ENCODE measurements at regions not wholly inside any gene's neighbourhood (a gene's known extent, or its start where the extent isn't known, plus 50 kb on each side); places are given as distances from the start of the nearest gene placed in this dataset.

DNA sequence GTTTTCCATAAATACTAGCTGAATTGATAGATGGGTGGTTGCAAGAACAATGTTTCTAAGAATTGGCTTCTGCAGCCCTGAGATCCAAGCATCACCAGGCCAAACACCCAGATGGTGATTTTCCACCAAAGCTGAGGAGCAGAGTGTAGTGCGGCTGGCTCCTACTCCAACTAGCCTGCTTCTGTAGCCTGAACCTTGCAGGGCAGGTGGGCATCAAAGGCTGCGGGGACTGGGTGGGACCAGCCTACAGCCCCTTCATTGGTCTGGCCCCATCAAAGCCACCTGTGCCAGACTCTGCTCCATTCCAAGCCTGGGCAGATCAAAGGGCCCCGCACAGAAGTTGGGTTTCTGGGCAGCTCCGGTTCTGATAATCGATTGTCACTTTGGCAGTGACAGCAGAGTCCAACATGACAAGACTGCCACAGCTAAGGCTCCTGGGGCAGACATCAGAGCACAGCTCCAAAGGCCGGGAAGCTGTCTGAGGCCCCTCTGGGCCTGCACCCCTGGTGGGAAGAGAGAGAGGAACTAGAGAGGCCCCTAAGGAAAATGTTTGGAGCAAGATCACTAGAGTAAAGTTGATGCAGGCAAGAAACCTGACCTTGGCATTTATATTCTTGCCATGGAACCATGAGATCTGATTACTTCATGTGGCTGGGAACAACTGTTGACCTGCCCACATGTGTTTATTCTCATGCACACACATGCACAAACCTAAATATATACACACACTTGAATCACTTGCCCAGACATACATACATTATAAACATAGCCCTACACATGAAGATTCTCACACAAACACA, 582.9 kb downstream of the INSC start:
- CTCF ChIA-PET: interaction anchor here (0.8 kb wide), 1 partner anchor 14 kb away, joined by 3 read pairs; no protein-coding TSS in a partner anchor
- no peak for TF ChIP-seq CTCF (IDR thresholded peaks at IDR 0.05; ENCODE audit: control extremely low read depth, extremely low read depth, low read depth, missing control alignments)
- DNase-seq (ENCODE audit: extremely low spot score): no peak
- POLR2A ChIA-PET: no interaction called here

GRCh38 chr11:15698855-15699254, 584.1 kb downstream of the INSC start:
- no peak for TF ChIP-seq CTCF (IDR thresholded peaks at IDR 0.05; ENCODE audit: control extremely low read depth, extremely low read depth, low read depth, missing control alignments)
- ChIA-PET POLR2A (no interaction called here), CTCF (no interaction called here)
- DNase-seq (ENCODE audit: extremely low spot score): no peak

GRCh38 chr11:15699978-15700377, 585.3 kb downstream of the INSC start:
- POLR2A ChIA-PET: no interaction called here

GRCh38 chr11:15700456-15700855, 585.7 kb downstream of the INSC start:
- no peak for DNase-seq (ENCODE audit: extremely low spot score)
- POLR2A ChIA-PET: no interaction called here
- no peak for TF ChIP-seq CTCF (IDR thresholded peaks at IDR 0.05; ENCODE audit: control extremely low read depth, extremely low read depth, low read depth, missing control alignments)
- CTCF ChIA-PET: no interaction called here

More at GRCh38 chr11:15699978-15700377, 585.3 kb downstream of the INSC start:
- CTCF ChIA-PET: no interaction called here
- no peak for DNase-seq (ENCODE audit: extremely low spot score)
- TF ChIP-seq CTCF (IDR thresholded peaks at IDR 0.05; ENCODE audit: control extremely low read depth, extremely low read depth, low read depth, missing control alignments): no peak

DNA sequence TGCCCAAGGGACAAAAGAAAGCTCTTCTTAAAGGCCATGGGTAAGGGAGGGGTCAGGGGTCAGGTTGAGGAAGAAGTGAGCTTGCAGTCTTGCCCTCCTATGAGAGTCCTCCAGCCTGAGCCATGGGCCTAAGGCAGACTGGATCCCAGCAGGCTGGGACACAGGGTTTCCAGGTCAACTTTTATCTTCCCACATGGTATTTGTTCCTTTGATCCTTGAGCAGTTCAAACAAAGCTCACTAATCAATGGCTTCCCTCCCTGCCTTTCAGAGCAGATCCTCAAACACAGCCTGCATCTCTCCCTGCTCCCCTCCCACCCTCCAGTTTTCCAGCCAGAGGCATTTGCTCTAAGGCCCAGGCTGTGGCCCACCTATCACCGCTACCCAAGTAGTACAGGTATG, 589.3 kb downstream of the INSC start:
- POLR2A ChIA-PET: no interaction called here
- no peak for DNase-seq (ENCODE audit: extremely low spot score)
- CTCF ChIA-PET: interaction anchor here (0.9 kb wide), 1 partner anchor 13 kb away, joined by 3 read pairs; no protein-coding TSS in a partner anchor
- TF ChIP-seq CTCF (IDR thresholded peaks at IDR 0.05; ENCODE audit: control extremely low read depth, extremely low read depth, low read depth, missing control alignments): no peak

DNA sequence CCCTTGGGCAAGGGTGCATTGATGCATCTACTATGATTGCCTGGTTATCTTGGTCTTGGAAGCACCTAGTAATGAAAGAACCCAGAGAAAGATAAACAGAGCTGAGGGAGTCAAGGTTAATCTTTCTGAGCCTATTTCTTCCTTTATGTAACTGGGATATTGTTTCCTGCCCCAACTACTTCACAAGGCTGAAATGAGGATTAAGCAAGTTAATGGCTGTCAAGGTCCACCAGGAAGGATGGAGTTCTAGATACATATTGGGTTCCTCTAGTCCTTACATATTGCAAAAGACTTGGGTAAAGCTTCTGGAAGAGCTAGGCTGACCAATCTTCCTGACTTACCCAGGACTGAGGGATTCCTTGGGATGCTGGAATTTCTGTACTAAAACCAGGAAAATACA, 589.8 kb downstream of the INSC start:
- ChIA-PET POLR2A (no interaction called here), CTCF (no interaction called here)
- DNase-seq (ENCODE audit: extremely low spot score): no peak
- no peak for TF ChIP-seq CTCF (IDR thresholded peaks at IDR 0.05; ENCODE audit: control extremely low read depth, extremely low read depth, low read depth, missing control alignments)
